ENCODE measurements at regions not wholly inside any gene's neighbourhood (a gene's known extent, or its start where the extent isn't known, plus 50 kb on each side); places are given as distances from the start of the nearest gene placed in this dataset.

GRCh38 chrX:55151199-55151598 is 62.4 kb downstream of the PAGE2 start:
- no peak for TF ChIP-seq EP300 (IDR thresholded peaks at IDR 0.05; ENCODE audit: borderline replicate concordance)
- no peak for TF ChIP-seq TCF12 (IDR thresholded peaks at IDR 0.05; ENCODE audit: low read depth)
- no peak for TF ChIP-seq ZBTB7A (IDR thresholded peaks at IDR 0.05; ENCODE audit: low read depth)
- no peak for TF ChIP-seq RAD21 (IDR thresholded peaks at IDR 0.05; ENCODE audit: low read depth)
- no peak for TF ChIP-seq CREB1 (IDR thresholded peaks at IDR 0.05; ENCODE audit: low read depth)

All from Ishikawa (cell line).